Prostate gland (tissue), 2 donors: ENCODE measurements at regions not wholly inside any gene's neighbourhood (a gene's known extent, or its start where the extent isn't known, plus 50 kb on each side); places are given as distances from the start of the nearest gene placed in this dataset.

ENCODE experiments used
- DNase-seq: peaks from one replicate; pipeline ENCODE4 v3.0.0-alpha.2; 2019; ENCODE audit warnings: low spot score
- H3K27ac ChIP-seq, 2 donors: fragments of 200-600 bp; sonication (generic); 2 replicates each; pipeline ENCODE4 v1.5.1; 2017 to 2019
- H3K27me3 ChIP-seq: fragments of 200-600 bp; sonication (generic); replicated peaks from 2 replicates; pipeline ENCODE4 v1.5.1; 2019; ENCODE audit not compliant: insufficient read depth
- H3K36me3 ChIP-seq, 2 donors: fragments of 200-600 bp; sonication (generic); 1 replicate in 1 of 2; 2 replicates in 1 of 2; pipeline versions ENCODE4 v1.5.1 to v1.8.1; 2017 to 2019
- H3K4me1 ChIP-seq: fragments of 200-600 bp; sonication (generic); replicated peaks from 2 replicates; pipeline ENCODE4 v1.5.1; 2019
- H3K4me3 ChIP-seq, 2 donors: fragments of 200-600 bp; sonication (generic); 2 replicates each; pipeline ENCODE4 v1.5.1; 2017 to 2019
- H3K9me3 ChIP-seq: fragments of 200-600 bp; sonication (generic); 2 replicates; pipeline ENCODE4 v1.5.1; 2017
- POLR2A ChIP-seq: fragments of 450-650 bp; IDR thresholded peaks from one replicate; pipeline ENCODE4 v1.6.1; 2016; ENCODE audit warnings: antibody characterized with exemption, mild to moderate bottlenecking
- POLR2AphosphoS5 ChIP-seq: sonication (generic); formaldehyde crosslinking; IDR thresholded peaks from one replicate; pipeline ENCODE4 v1.6.1; 2017; ENCODE audit warnings: antibody characterized with exemption
- WGBS: methylation state at CpG from one replicate; pipeline ENCODE4 v1.1.5; 2018; 5-methylcytosine and 5-hydroxymethylcytosine counted together
- intact Hi-C: fragments of 100-400 bp; cut with DNase I; formaldehyde crosslinking; loops from one replicate; pipeline ENCODE4 v1.14.2; 2022
- TF ChIP-seq, protein P1 (sequence below), 4 experiments: fragments of 200-600 bp in 2 of 4; fragments of 450-650 bp in 2 of 4; sonication (generic) in 2 of 4; IDR thresholded peaks; 1 replicate in 3 of 4; 2 replicates in 1 of 4; pipeline ENCODE4 v1.5.1; 2016 to 2019; ENCODE audit warnings: antibody characterized with exemption in 4 of 4, mild to moderate bottlenecking in 2 of 4, moderate library complexity in 2 of 4

DNA sequence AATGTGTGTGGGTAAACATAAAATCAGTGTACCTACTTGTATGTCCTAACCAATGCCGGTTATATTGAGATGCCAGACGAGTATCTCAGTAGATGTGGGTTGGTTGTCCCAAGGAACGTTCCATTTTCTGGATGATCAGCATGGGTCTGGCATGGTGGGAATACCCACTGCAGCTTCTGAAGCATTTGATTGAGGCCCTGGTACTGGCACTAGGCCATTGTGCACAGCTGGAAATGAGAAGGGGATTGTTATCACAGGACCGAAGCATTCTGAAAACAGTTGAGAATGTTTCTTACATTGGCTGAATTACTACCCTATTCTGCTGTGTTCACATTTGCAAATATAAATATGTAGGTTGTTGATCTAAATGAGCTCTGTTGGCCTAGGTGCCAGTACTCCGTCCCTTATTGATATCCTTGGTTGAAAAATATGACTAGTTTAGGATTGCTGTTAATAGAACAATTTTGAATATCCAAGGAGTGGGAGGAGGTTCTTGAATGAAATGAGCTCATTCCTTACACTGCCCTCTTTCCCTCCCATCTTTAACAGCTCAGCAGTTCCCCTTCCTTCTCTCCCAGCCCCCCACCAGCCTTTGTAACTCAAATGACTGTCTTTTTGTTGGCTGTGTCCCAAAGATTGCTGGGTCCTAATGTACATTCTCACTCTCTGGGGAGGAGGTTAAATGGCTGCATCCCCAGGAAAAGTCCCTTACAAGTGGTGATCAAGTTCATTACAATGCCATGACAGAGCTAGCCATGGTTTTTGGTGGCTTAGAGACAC is 293.3 kb upstream of the TPM1 start:
- H3K27ac ChIP-seq, result no peak overlapping the region
- 95% methylated on average over 5 of the region's 5 CpGs for WGBS
- H3K27me3 ChIP-seq, result no peaks in the 10 kb centered on the region
- H3K36me3 ChIP-seq, result no peaks in the 10 kb centered on the region
- intact Hi-C loops, result no loop called here
- H3K9me3 ChIP-seq, result no peaks in the 10 kb centered on the region
- no peak for TF ChIP-seq POLR2AphosphoS5
- TF ChIP-seq, protein P1, sequence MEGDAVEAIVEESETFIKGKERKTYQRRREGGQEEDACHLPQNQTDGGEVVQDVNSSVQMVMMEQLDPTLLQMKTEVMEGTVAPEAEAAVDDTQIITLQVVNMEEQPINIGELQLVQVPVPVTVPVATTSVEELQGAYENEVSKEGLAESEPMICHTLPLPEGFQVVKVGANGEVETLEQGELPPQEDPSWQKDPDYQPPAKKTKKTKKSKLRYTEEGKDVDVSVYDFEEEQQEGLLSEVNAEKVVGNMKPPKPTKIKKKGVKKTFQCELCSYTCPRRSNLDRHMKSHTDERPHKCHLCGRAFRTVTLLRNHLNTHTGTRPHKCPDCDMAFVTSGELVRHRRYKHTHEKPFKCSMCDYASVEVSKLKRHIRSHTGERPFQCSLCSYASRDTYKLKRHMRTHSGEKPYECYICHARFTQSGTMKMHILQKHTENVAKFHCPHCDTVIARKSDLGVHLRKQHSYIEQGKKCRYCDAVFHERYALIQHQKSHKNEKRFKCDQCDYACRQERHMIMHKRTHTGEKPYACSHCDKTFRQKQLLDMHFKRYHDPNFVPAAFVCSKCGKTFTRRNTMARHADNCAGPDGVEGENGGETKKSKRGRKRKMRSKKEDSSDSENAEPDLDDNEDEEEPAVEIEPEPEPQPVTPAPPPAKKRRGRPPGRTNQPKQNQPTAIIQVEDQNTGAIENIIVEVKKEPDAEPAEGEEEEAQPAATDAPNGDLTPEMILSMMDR (IDR thresholded peaks at IDR 0.05), result no peak
- no peak for TF ChIP-seq POLR2A
- no peak for DNase-seq
- no peak overlapping the region for H3K4me3 ChIP-seq
- H3K4me1 ChIP-seq, result no peaks in the 10 kb centered on the region

DNA sequence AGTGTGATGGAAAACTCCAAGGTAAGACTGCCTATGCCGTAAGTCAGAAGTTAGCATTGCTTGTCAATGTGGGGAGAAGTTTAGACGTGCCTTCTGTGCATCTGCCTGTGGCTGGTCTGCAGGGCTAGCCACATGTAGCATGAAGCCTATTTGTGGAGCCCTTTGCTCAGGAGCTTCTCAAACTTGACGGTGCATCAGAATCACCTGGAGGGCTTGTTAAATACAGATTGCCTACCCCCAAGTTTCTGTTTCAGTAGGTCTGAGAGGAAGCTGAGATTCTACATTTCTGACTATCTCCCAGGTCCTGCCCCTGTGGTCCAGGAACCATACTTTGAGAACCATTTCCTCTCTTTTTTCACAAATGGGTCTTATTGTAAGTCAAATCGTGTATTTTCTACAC is 292.1 kb upstream of the TPM1 start:
- intact Hi-C loops, result no loop called here
- WGBS, result 95% methylated on average over 4 of the region's 4 CpGs
- no peak overlapping the region for H3K4me3 ChIP-seq
- H3K4me1 ChIP-seq, result no peaks in the 10 kb centered on the region
- H3K27ac ChIP-seq, result no peak overlapping the region
- H3K9me3 ChIP-seq, result no peaks in the 10 kb centered on the region
- H3K36me3 ChIP-seq, result no peaks in the 10 kb centered on the region
- H3K27me3 ChIP-seq, result no peaks in the 10 kb centered on the region
- no peak for DNase-seq
- TF ChIP-seq POLR2A (no peak), POLR2AphosphoS5 (no peak)
- TF ChIP-seq, protein P1 (IDR thresholded peaks at IDR 0.05), result no peak

DNA sequence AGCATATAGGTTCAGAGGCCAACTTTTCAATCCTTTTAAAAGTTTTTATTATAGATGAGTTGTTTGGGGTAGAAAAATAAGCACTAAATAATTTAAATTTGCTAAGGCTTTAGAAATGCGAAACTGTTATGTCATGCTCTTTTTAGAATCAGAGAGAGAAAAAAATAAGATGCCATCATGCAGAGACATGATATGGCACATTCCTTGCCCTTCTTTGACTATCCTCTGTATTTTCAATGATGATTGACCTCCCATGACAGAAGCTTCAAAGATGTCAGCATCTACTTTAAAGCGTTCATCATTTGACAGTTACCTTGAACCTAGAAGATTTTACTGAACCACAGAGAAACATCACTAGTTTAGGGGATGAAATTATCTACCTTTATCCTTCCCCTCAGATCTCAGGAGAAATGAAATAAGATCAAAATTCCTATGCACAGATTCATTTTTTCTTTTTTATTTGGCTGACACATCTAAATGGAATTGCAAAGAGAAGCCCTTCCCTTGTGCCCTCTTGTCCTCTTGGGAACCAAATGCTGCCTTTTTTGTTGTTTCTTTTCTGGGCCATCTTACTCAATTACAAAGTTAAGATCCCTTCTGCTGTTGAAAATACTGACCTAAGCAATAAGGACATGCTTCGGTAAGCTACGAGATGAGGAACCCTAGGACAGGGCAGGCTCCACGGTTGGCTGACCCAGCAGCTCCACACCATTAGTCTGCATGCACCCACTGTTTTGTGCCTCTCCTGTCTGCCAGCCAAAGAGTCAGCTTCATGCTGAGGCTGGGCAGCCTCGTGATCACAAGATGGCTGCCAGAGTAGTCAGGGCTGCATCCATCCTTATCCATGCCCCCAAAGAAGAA is 289.7 kb upstream of the TPM1 start:
- Histone ChIP-seq H3K4me3 (no peak overlapping the region), H3K27ac (no peak overlapping the region), H3K4me1 (no peaks in the 10 kb centered on the region), H3K27me3 (no peaks in the 10 kb centered on the region), H3K36me3 (peaks cover 0 to 4% of the 10 kb centered on the region in 2 donors), H3K9me3 (no peaks in the 10 kb centered on the region)
- TF ChIP-seq, protein P1 (IDR thresholded peaks at IDR 0.05), result no peak
- TF ChIP-seq POLR2AphosphoS5 (no peak), POLR2A (no peak)
- no peak for DNase-seq
- intact Hi-C loops, result no loop called here
- 92% methylated on average over 6 of the region's 6 CpGs for WGBS

DNA sequence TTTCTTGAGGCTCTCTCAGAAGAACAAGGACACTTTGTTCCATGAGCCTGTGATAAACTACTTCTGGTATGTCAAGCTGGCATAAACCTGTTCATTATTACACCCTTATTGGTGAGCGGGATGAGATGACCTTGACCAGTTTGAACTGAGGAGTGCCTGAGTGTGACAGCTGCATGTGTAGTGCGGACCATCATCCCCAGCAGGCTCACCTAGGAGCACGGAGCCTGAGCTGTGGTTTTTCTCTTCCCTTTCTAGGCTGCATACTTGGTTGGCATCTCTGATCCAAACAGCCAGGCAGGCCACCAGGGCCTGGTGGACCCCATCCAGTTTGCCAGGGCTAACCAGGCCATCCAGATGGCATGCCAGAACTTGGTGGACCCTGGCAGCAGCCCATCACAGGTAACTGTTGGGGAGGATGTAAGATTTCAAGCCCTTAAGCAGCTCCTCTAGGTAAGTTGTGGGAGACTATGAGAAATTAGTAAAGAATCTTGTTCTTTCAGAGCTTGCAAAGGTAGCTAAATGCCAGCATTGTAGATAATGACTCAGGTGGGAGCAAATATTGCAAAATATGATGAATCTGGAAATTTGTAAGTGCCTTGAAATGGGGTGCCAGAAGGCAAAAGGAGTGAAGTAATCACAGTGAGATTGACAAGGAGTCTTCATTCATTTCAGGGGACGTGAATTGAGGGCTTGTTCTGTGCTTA is 288.9 kb upstream of the TPM1 start:
- DNase-seq, result no peak
- intact Hi-C loops, result no loop called here
- Histone ChIP-seq H3K36me3 (peaks cover 0 to 4% of the 10 kb centered on the region in 2 donors), H3K4me1 (no peaks in the 10 kb centered on the region), H3K27ac (no peak overlapping the region), H3K9me3 (no peaks in the 10 kb centered on the region), H3K4me3 (no peak overlapping the region), H3K27me3 (no peaks in the 10 kb centered on the region)
- TF ChIP-seq POLR2AphosphoS5 (no peak), POLR2A (no peak)
- TF ChIP-seq, protein P1 (IDR thresholded peaks at IDR 0.05), result no peak
- 96% methylated on average over 4 of the region's 4 CpGs for WGBS
